ENCODE measurements at regions not wholly inside any gene's neighbourhood (a gene's known extent, or its start where the extent isn't known, plus 50 kb on each side); places are given as distances from the start of the nearest gene placed in this dataset.

- H3K4me3 Mint-ChIP-seq, result no peak overlapping the region
- H4K20me1 ChIP-seq (ENCODE audit: control insufficient read depth, insufficient read depth, insufficient read length), result no peaks in the 10 kb centered on the region
- no peaks in the 10 kb centered on the region for H3K23me2 ChIP-seq (ENCODE audit: insufficient read length, low read depth, low read length, poor library complexity, severe bottlenecking)
- DNase-seq, result no peak
- no peak overlapping the region for H3K18ac ChIP-seq (ENCODE audit: insufficient read length, low read depth, low read length)
- no peak overlapping the region for H2BK12ac ChIP-seq (ENCODE audit: insufficient read length, low read depth, low read length)
- no peak overlapping the region for H2AK5ac ChIP-seq (ENCODE audit: insufficient read length, low read length)
- H3K27me3 ChIP-seq (ENCODE audit: insufficient read depth, low read length), result no peaks in the 10 kb centered on the region
- no peak overlapping the region for H4K91ac ChIP-seq (ENCODE audit: insufficient read length, low read depth, low read length)
- H3K4me2 ChIP-seq (ENCODE audit: insufficient read depth, insufficient read length, low read length), result no peak overlapping the region
- H3K9me3 ChIP-seq (ENCODE audit: control insufficient read depth, low read depth, low read length), result no peaks in the 10 kb centered on the region
- no peaks in the 10 kb centered on the region for H3K27me3 Mint-ChIP-seq (ENCODE audit: low read depth)
- H3K79me1 ChIP-seq (ENCODE audit: insufficient read depth, low read depth, low read length, poor library complexity, severe bottlenecking), result no peaks in the 10 kb centered on the region
- H3K9me3 Mint-ChIP-seq, result peaks cover 0 to 2% of the 10 kb centered on the region in 2 experiments; a peak in 1 of 5 replicates
- H3K27ac Mint-ChIP-seq, result no peak overlapping the region
- no peak overlapping the region for H2BK15ac ChIP-seq (ENCODE audit: low read depth, low read length)
- peaks cover 0 to 5% (median 0%) of the 10 kb centered on the region in 3 experiments; a peak in 1 of 7 replicates for H3K36me3 Mint-ChIP-seq (ENCODE audit: insufficient read depth in 1 of 3, low read depth in 3 of 3)
- no peaks in the 10 kb centered on the region for H3K4me1 ChIP-seq (ENCODE audit: insufficient read depth, low read length)
- H3K23ac ChIP-seq (ENCODE audit: insufficient read length, low read depth, low read length), result no peak overlapping the region
- H3K14ac ChIP-seq (ENCODE audit: insufficient read depth, low read length), result no peak overlapping the region
- no peaks in the 10 kb centered on the region for H3K4me1 Mint-ChIP-seq
- no peak overlapping the region for H3K9ac ChIP-seq (ENCODE audit: extremely low read depth, insufficient read length, low read length)
- H4K5ac ChIP-seq (ENCODE audit: insufficient read length, low read depth, low read length), result no peak overlapping the region
- H4K8ac ChIP-seq (replicated peaks; ENCODE audit: insufficient read length, low read depth, low read length), result no peak overlapping the region
- no peak overlapping the region for H2BK5ac ChIP-seq (ENCODE audit: insufficient read length, low read length)
- TF ChIP-seq, protein P1, sequence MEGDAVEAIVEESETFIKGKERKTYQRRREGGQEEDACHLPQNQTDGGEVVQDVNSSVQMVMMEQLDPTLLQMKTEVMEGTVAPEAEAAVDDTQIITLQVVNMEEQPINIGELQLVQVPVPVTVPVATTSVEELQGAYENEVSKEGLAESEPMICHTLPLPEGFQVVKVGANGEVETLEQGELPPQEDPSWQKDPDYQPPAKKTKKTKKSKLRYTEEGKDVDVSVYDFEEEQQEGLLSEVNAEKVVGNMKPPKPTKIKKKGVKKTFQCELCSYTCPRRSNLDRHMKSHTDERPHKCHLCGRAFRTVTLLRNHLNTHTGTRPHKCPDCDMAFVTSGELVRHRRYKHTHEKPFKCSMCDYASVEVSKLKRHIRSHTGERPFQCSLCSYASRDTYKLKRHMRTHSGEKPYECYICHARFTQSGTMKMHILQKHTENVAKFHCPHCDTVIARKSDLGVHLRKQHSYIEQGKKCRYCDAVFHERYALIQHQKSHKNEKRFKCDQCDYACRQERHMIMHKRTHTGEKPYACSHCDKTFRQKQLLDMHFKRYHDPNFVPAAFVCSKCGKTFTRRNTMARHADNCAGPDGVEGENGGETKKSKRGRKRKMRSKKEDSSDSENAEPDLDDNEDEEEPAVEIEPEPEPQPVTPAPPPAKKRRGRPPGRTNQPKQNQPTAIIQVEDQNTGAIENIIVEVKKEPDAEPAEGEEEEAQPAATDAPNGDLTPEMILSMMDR (conservative IDR thresholded peaks at IDR 0.05), result no peak
- no peak overlapping the region for H2BK20ac ChIP-seq (ENCODE audit: low read depth, low read length, poor library complexity, severe bottlenecking)
- H2AFZ ChIP-seq (ENCODE audit: low read length), result no peak overlapping the region
- H3K27ac ChIP-seq (ENCODE audit: insufficient read length, low read depth, low read length), result no peak overlapping the region
- H3K56ac ChIP-seq (ENCODE audit: insufficient read length, low read depth, low read length), result no peak overlapping the region
- no peak overlapping the region for H2BK120ac ChIP-seq (ENCODE audit: low read depth, low read length, poor library complexity, severe bottlenecking)
- H3K4ac ChIP-seq (ENCODE audit: low read depth, low read length), result no peak overlapping the region
- H3T11ph ChIP-seq (ENCODE audit: low read length), result no peak overlapping the region
- H3K79me2 ChIP-seq (ENCODE audit: insufficient read depth, low read length), result no peaks in the 10 kb centered on the region
These were observed 515.9 kb downstream of the JRKL start for GRCh38 chr11:96905663-96906062.
